ENCODE measurements at regions not wholly inside any gene's neighbourhood (a gene's known extent, or its start where the extent isn't known, plus 50 kb on each side); places are given as distances from the start of the nearest gene placed in this dataset.

DNA sequence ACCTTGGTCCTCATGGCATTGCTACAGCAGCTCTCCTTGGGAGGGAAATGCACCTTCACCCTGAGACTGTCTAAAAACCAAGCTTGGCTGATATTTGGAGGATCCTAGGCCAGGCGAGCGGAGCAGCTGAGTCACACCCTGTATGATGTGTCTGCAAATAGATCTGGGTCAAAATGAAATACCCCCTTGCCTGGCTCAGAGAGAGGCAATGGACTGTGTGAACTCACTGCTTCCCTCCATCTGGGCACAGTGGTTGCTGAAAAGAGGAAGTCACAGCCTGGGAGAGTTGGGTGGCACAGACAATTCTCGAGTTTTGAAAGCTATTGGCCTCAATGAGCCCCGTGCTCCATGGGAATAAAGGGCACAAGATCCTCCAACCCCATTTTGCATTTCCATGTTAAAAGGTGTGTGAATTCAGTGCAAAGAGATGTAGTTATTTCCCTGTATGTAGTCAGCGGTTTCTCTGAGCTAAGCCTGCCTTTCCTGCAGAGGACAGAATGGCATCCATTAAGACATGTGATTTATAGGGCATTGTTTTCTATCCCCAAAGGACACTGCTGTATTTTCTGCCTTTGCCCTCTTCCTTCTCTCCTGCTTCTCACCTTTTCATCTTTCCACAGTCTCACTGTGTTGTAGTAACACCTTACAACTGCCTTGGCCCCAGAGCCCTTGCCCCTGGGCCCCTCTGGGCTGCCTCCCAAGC is 177.2 kb downstream of the GADD45G start:
- Histone ChIP-seq H3K4me1 (no peaks in the 10 kb centered on the region), H3K9me3 (no peaks in the 10 kb centered on the region), H3K27ac (no peak overlapping the region), H3K9ac (ENCODE audit: low read depth in 2 of 2, low read length in 2 of 2) (no peak overlapping the region), H3K4me3 (no peak overlapping the region), H3K27me3 (no peaks in the 10 kb centered on the region), H3K36me3 (no peaks in the 10 kb centered on the region)
- intact Hi-C loops (cut with DNase I), result no loop called here
- no peak for DNase-seq
- TF ChIP-seq, protein P1, sequence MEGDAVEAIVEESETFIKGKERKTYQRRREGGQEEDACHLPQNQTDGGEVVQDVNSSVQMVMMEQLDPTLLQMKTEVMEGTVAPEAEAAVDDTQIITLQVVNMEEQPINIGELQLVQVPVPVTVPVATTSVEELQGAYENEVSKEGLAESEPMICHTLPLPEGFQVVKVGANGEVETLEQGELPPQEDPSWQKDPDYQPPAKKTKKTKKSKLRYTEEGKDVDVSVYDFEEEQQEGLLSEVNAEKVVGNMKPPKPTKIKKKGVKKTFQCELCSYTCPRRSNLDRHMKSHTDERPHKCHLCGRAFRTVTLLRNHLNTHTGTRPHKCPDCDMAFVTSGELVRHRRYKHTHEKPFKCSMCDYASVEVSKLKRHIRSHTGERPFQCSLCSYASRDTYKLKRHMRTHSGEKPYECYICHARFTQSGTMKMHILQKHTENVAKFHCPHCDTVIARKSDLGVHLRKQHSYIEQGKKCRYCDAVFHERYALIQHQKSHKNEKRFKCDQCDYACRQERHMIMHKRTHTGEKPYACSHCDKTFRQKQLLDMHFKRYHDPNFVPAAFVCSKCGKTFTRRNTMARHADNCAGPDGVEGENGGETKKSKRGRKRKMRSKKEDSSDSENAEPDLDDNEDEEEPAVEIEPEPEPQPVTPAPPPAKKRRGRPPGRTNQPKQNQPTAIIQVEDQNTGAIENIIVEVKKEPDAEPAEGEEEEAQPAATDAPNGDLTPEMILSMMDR (IDR thresholded peaks at IDR 0.05), result no peak

DNA sequence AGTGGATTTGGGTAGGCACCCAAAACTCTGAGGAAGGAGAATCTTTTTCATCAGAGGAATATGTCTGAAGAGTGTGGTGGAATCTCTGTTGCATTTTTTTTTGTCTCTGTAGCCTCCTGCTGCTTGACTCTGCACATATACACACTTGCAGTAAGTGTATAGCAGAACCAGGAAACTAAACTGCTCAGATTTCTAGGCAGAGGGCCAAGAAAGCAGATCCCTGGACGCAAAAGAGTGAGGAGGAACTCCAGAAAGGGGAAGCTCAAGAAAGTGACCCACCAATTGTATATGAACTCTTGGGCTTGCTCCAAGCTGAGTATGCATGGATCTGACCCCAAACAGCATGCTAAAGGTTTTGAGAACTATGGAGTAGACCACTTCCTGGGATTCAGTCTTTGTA is 181.8 kb downstream of the GADD45G start:
- no peak overlapping the region for H3K9ac ChIP-seq (ENCODE audit: low read depth in 2 of 2, low read length in 2 of 2)
- no peaks in the 10 kb centered on the region for H3K4me1 ChIP-seq
- intact Hi-C loops (cut with DNase I), result no loop called here
- TF ChIP-seq, protein P1 (IDR thresholded peaks at IDR 0.05), result no peak
- H3K4me3 ChIP-seq, result no peak overlapping the region
- H3K27ac ChIP-seq, result no peak overlapping the region
- DNase-seq, result peak; percentile 62
- H3K36me3 ChIP-seq, result no peaks in the 10 kb centered on the region
- H3K9me3 ChIP-seq, result no peaks in the 10 kb centered on the region
- H3K27me3 ChIP-seq, result no peaks in the 10 kb centered on the region

DNA sequence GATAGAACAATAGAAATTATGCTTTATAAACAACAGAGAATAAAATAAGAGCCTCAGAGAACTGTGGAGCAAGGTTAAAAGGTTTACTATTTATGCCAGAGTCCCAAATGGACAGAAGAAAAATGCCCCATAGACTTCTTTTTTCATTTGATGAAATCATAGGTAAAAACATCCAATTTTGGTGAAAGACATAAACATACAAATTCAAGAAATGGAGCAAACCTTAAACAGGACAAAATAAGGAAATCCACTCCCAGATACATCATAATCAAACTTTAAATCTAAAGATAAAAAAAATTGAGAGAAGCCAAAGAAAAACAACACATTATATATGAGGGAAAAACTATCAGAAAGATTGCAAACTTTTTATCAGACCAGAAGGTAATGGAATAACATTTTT is 182.8 kb downstream of the GADD45G start:
- intact Hi-C loops (cut with DNase I), result no loop called here

DNA sequence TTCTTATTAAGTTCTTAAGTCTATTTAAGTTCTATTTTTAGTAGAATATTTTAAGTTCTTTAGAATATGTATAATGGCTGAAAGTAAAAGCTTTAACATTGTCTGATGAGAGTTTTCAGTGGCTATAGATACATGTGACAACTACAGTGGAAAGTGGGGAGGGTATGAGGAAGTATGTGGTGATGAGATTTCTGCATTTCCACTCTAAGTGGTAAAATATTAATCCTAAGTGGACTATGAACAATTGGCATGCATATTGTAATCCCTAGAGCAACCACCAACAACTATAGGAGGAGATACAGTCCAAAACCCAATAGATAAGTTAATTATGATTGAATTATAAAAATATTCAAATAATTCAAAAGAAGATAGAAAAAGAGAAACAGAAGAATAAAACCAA is 183.6 kb downstream of the GADD45G start:
- intact Hi-C loops (cut with DNase I), result no loop called here
- TF ChIP-seq, protein P1 (IDR thresholded peaks at IDR 0.05), result no peak
- no peaks in the 10 kb centered on the region for H3K4me1 ChIP-seq
- H3K9ac ChIP-seq (ENCODE audit: low read depth in 2 of 2, low read length in 2 of 2), result no peak overlapping the region
- H3K27me3 ChIP-seq, result no peaks in the 10 kb centered on the region
- no peak overlapping the region for H3K27ac ChIP-seq
- H3K9me3 ChIP-seq, result no peaks in the 10 kb centered on the region
- no peak overlapping the region for H3K4me3 ChIP-seq
- DNase-seq, result no peak
- H3K36me3 ChIP-seq, result no peaks in the 10 kb centered on the region

More for the DNA sequence above, 182.8 kb downstream of the GADD45G start:
- Histone ChIP-seq H3K4me1 (no peaks in the 10 kb centered on the region), H3K9me3 (no peaks in the 10 kb centered on the region), H3K27ac (no peak overlapping the region), H3K4me3 (no peak overlapping the region), H3K27me3 (no peaks in the 10 kb centered on the region), H3K9ac (ENCODE audit: low read depth in 2 of 2, low read length in 2 of 2) (no peak overlapping the region), H3K36me3 (no peaks in the 10 kb centered on the region)
- TF ChIP-seq, protein P1 (IDR thresholded peaks at IDR 0.05), result no peak
- no peak for DNase-seq

DNA sequence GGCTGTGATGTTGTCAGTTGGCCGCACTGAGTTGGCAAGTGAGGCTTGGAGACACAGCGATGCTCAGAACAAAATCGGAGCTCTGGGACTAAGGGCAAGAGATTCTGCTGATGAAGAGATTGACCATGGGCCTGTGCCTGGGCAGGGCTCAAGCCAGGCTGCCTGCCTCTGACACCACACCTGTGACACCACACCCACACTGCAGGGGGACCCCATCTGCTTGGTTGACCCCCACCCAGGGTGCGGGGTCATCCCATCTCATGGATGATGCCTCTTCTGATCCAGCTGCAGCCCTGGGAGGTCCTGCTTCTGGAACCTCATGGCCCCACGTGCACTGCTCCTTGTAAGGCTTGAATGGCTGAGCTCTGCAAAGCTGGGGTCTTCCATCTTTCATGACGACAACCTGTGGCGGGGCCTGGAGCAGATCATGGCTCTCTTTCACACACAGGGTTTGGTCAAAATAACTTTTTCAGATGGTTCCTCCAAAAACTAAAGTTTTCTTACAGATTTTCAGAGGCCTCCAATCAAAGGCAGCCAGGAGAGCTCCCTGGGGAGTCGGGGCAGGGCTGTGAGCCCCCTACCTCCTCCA is 185.2 kb downstream of the GADD45G start:
- intact Hi-C loops (cut with DNase I), result no loop called here
- Histone ChIP-seq H3K27me3 (no peaks in the 10 kb centered on the region), H3K4me1 (no peaks in the 10 kb centered on the region), H3K9me3 (no peaks in the 10 kb centered on the region), H3K9ac (ENCODE audit: low read depth in 2 of 2, low read length in 2 of 2) (no peak overlapping the region), H3K36me3 (no peaks in the 10 kb centered on the region), H3K27ac (no peak overlapping the region), H3K4me3 (no peak overlapping the region)
- TF ChIP-seq, protein P1 (IDR thresholded peaks at IDR 0.05), result no peak
- DNase-seq, result no peak

All from colonic mucosa (tissue), 4 donors.